Neutrophil (primary cell): ENCODE measurements at regions not wholly inside any gene's neighbourhood (a gene's known extent, or its start where the extent isn't known, plus 50 kb on each side); places are given as distances from the start of the nearest gene placed in this dataset.
"Not testable (repeated sequence)": the region's sequence is repeated elsewhere in the genome, so short reads cannot be mapped to it uniquely, and the experiment has no call there.

Experiments
- H3K27ac ChIP-seq: fragments of 200-600 bp; sonication (generic); 2 replicates; pipeline ENCODE4 v1.5.1; 2016; ENCODE audit warnings: mild to moderate bottlenecking, moderate library complexity
- H3K27me3 ChIP-seq: fragments of 200-600 bp; sonication (generic); 2 replicates; pipeline ENCODE4 v1.6.0; 2016; ENCODE audit warnings: mild to moderate bottlenecking
- H3K36me3 ChIP-seq: fragments of 200-600 bp; sonication (generic); 2 replicates; pipeline ENCODE4 v1.5.1; 2017
- H3K4me1 ChIP-seq, 2 experiments: fragments of 200-600 bp in 1 of 2; sonication (generic) in 1 of 2; 1 replicate in 1 of 2; 2 replicates in 1 of 2; pipeline versions ENCODE4 v1.5.1 to v1.6.1; 2013 to 2016; ENCODE audit warnings: low read depth in 1 of 2, low read length in 1 of 2, mild to moderate bottlenecking in 1 of 2, moderate library complexity in 1 of 2; ENCODE audit not compliant: control insufficient read depth in 1 of 2, insufficient read depth in 1 of 2
- H3K4me3 ChIP-seq, 2 experiments: fragments of 200-600 bp in 1 of 2; sonication (generic) in 1 of 2; 1 replicate in 1 of 2; 2 replicates in 1 of 2; pipeline ENCODE4 v1.5.1; 2013 to 2016; ENCODE audit warnings: low read depth in 1 of 2, low read length in 1 of 2, mild to moderate bottlenecking in 1 of 2, moderate library complexity in 1 of 2
- H3K9me3 ChIP-seq: fragments of 200-600 bp; sonication (generic); 2 replicates; pipeline ENCODE4 v1.5.1; 2016
- TF ChIP-seq, protein P1 (sequence below): fragments of 200-600 bp; sonication (generic); IDR thresholded peaks from 2 replicates; pipeline ENCODE4 v1.5.1; 2016; ENCODE audit warnings: antibody characterized with exemption

DNA sequence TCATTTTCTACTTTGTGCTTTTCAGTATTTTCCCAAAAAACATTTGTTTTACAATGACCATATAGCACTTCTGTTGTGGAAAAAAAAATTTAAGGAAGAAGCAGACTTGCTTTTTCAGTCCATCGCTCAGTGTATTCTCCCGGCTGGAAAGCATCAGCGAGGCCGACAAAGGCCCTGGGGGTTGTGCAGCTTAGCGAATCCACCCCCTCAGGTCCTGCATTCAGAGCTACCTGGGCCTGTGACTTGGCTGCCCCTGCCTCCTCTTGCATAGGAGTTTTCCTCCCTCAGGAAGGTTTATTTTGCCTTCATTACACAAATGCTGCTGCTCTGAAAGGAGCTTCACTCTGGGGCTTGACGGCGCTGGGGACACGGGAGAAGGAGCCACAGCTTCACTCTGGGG, 244.4 kb upstream of the MGAT5 start:
- Histone ChIP-seq H3K4me3 (no peak overlapping the region), H3K36me3 (no peaks in the 10 kb centered on the region)

DNA sequence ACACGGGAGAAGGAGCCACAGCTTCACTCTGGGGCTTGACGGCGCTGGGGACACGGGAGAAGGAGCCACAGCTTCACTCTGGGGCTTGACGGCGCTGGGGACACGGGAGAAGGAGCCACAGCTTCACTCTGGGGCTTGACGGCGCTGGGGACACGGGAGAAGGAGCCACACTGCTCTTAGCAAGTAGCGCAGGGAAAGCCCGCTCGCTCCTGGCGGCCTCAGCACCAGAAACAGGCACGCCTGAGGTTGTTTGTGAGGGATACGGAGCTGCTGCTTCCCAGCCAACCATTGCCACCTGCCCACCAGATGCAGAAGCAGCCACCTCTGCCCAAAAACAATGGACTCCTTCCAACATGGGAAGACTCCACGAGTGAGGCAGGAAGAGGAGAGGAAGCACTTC, 244.0 kb upstream of the MGAT5 start:
- not testable (repeated sequence) for H3K9me3 ChIP-seq, H3K4me3 ChIP-seq, H3K27me3 ChIP-seq, H3K36me3 ChIP-seq, H3K27ac ChIP-seq, H3K4me1 ChIP-seq

More for the DNA sequence above, 244.4 kb upstream of the MGAT5 start:
- no peak overlapping the region for H3K27ac ChIP-seq
- no peaks in the 10 kb centered on the region for H3K4me1 ChIP-seq
- TF ChIP-seq, protein P1, sequence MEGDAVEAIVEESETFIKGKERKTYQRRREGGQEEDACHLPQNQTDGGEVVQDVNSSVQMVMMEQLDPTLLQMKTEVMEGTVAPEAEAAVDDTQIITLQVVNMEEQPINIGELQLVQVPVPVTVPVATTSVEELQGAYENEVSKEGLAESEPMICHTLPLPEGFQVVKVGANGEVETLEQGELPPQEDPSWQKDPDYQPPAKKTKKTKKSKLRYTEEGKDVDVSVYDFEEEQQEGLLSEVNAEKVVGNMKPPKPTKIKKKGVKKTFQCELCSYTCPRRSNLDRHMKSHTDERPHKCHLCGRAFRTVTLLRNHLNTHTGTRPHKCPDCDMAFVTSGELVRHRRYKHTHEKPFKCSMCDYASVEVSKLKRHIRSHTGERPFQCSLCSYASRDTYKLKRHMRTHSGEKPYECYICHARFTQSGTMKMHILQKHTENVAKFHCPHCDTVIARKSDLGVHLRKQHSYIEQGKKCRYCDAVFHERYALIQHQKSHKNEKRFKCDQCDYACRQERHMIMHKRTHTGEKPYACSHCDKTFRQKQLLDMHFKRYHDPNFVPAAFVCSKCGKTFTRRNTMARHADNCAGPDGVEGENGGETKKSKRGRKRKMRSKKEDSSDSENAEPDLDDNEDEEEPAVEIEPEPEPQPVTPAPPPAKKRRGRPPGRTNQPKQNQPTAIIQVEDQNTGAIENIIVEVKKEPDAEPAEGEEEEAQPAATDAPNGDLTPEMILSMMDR: no peak
- no peaks in the 10 kb centered on the region for H3K27me3 ChIP-seq
- no peaks in the 10 kb centered on the region for H3K9me3 ChIP-seq

DNA sequence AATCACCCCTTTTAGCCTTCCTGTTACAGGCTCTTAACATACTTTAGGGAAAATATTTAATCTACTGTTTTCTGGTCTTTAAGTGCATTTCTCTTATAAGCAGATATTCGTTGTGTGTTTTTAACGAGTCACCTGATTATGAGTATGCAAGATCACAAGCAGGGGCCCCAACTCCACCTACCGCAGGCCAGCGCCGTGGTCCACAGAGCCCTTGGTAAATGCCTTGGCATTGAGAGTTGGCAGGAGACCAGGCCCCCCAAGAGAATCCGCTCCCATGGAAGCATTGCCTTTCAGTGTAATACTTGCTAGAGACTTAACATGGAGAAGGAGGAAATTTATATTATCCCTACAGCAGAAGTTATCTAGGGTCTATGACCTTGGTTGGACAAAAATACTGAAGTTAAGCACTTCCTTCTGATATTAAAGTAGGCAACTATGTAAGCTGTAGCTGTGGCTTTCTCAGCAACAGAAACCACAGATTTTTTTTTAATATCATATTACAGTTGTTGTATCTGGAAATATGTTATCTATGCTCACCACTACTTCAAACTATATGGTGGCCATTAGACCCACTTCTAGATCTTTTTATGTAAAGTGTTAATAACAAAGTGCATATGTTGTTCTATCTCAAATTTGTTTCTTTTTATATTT, 241.8 kb upstream of the MGAT5 start:
- Histone ChIP-seq H3K27me3 (peaks cover 7% of the 10 kb centered on the region), H3K9me3 (no peaks in the 10 kb centered on the region), H3K27ac (no peak overlapping the region), H3K4me3 (no peak overlapping the region), H3K36me3 (no peaks in the 10 kb centered on the region), H3K4me1 (no peaks in the 10 kb centered on the region)
- TF ChIP-seq, protein P1: no peak

DNA sequence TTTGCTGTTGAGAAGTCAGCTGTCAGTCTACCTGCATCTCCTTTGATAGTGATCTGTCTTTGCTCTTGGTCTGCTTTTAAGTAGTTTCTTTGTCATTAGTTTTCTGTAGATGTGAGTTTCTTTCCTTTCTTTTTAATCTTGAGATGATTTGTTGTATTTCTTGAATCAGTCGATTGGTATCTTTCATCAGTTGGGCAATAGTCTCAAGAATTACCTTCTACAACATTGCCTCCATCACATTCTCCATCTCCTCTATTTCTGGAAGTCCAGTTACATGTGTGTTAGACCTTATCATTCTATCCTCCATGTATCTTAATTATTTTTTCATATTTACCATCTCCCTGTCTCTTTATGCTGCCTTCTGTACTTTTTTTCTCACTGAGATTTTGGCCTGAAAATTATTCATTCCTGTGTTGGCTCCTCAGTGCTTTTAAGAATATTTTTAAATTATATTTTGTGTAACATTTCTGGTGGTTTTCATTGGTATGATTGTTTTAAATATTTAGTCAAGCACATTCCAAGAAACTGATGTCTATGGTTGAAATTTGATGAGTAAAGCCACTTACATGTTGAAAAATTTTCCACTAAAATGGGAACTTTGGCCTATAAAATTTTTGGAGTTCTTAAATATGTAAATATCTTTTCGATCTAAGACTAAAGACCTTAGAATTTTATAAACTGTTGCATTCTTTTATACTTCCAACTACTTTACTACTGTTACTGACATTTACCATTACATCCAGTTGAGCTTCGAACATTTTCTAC, 239.5 kb upstream of the MGAT5 start:
- Histone ChIP-seq H3K36me3 (no peaks in the 10 kb centered on the region), H3K4me3 (no peak overlapping the region), H3K9me3 (no peaks in the 10 kb centered on the region), H3K27me3 (peaks cover 13% of the 10 kb centered on the region), H3K27ac (no peak overlapping the region), H3K4me1 (no peaks in the 10 kb centered on the region)
- TF ChIP-seq, protein P1: no peak

DNA sequence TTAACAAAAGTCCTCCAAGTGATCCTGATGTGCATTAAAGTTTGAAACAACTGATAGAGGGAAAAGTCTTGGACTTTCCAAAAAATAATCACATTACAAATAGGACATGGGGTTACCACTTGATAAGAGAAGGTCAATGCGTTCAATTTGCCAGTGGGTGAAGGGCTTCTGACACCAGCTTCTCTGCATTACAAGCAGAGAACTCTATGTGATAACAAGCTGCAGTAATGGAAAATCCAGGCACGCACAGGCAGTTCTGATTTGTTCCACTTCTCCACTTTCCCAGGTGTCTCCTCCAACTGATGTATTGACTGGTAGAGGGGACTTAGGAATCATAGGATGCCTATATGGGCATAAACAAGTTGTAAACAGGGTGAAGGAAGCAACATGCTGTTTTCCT, 234.0 kb upstream of the MGAT5 start:
- H3K4me1 ChIP-seq: no peaks in the 10 kb centered on the region
- no peaks in the 10 kb centered on the region for H3K36me3 ChIP-seq
- H3K4me3 ChIP-seq: no peak overlapping the region
- no peak overlapping the region for H3K27ac ChIP-seq
- H3K9me3 ChIP-seq: no peaks in the 10 kb centered on the region
- TF ChIP-seq, protein P1: no peak
- H3K27me3 ChIP-seq: peaks cover 56% of the 10 kb centered on the region

DNA sequence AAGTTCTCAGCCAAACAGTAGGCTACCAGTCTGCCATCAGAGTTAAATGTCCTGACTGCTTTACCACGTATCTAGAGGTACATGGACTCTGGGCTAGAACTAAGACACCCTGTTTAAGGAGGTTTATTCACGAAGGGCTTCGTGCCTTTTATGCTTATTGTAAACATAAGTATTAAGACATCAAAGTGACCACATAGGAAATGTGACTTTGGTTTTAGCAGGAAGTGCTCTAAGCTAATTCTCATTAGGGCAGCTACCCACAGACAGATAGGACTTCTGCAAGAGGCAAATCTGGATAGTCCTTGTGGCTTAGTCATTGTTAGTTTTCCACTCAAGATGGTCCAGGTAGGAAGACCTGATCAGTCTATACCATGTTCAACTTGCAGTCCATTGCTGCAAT, 233.3 kb upstream of the MGAT5 start:
- H3K27me3 ChIP-seq: peaks cover 59% of the 10 kb centered on the region
- H3K4me3 ChIP-seq: no peak overlapping the region

More for the DNA sequence above, 233.3 kb upstream of the MGAT5 start:
- no peak overlapping the region for H3K27ac ChIP-seq
- no peaks in the 10 kb centered on the region for H3K4me1 ChIP-seq
- TF ChIP-seq, protein P1: no peak
- no peaks in the 10 kb centered on the region for H3K9me3 ChIP-seq
- H3K36me3 ChIP-seq: no peaks in the 10 kb centered on the region
